NB4 (cell line): ENCODE measurements at regions not wholly inside any gene's neighbourhood (a gene's known extent, or its start where the extent isn't known, plus 50 kb on each side); places are given as distances from the start of the nearest gene placed in this dataset.
A peak's percentile ranks its signal among the peaks of the same experiment; 100 is the strongest.
"Not testable (repeated sequence)": the region's sequence is repeated elsewhere in the genome, so short reads cannot be mapped to it uniquely, and the experiment has no call there.

Source experiments
- DNase-seq: peaks from one replicate; pipeline ENCODE4 v3.0.0; 2010; ENCODE audit warnings: low read depth
- H3K4me3 ChIP-seq: one replicate; pipeline ENCODE4 v1.5.1; 2011; ENCODE audit warnings: mild to moderate bottlenecking, low read depth, low read length, moderate library complexity
- CTCF ChIP-seq: IDR thresholded peaks from one replicate; pipeline ENCODE4 v1.5.1; 2012; ENCODE audit warnings: low read depth, low read length
- MAX ChIP-seq: IDR thresholded peaks from 2 replicates; pipeline ENCODE4 v1.6.1; 2011; ENCODE audit warnings: low read depth, low read length
- MYC ChIP-seq: IDR thresholded peaks from 2 replicates; pipeline ENCODE4 v1.6.1; 2011; ENCODE audit warnings: low read depth, low read length
- POLR2A ChIP-seq: IDR thresholded peaks from 2 replicates; pipeline ENCODE4 v1.6.1; 2011; ENCODE audit warnings: mild to moderate bottlenecking; ENCODE audit not compliant: insufficient read length; ENCODE audit errors: extremely low read depth

GRCh38 chr13:66237411-66238062 lies 992.6 kb downstream of the PCDH9 start:
- DNase-seq: no peak
- TF ChIP-seq MYC (no peak), MAX (no peak), POLR2A (no peak), CTCF (no peak)
- no peak overlapping the region for H3K4me3 ChIP-seq

- no peak overlapping the region for H3K4me3 ChIP-seq
- DNase-seq: no peak
- TF ChIP-seq CTCF (no peak), MYC (no peak), MAX (no peak), POLR2A (no peak)
These were observed 996.0 kb downstream of the PCDH9 start for GRCh38 chr13:66234159-66234558.

GRCh38 chr13:66231958-66232357 lies 998.2 kb downstream of the PCDH9 start:
- not testable (repeated sequence) for DNase-seq, H3K4me3 ChIP-seq

GRCh38 chr13:66225072-66225471 lies 1005.1 kb downstream of the PCDH9 start:
- H3K4me3 ChIP-seq: no peak overlapping the region
- TF ChIP-seq MYC: no peak
- no peak for TF ChIP-seq CTCF
- TF ChIP-seq POLR2A: no peak
- TF ChIP-seq MAX: no peak
- DNase-seq: peak; percentile 75

GRCh38 chr13:66224663-66225062 lies 1005.5 kb downstream of the PCDH9 start:
- DNase-seq: peak; percentile 23
- H3K4me3 ChIP-seq: no peak overlapping the region
- TF ChIP-seq CTCF (no peak), POLR2A (no peak), MAX (no peak), MYC (no peak)

GRCh38 chr13:66222926-66223325 lies 1007.2 kb downstream of the PCDH9 start:
- TF ChIP-seq CTCF: no peak
- peak; percentile 50; the same call in 1 of the 2 replicates for TF ChIP-seq MAX
- DNase-seq: peak; percentile 82
- no peak overlapping the region for H3K4me3 ChIP-seq
